ENCODE measurements at regions not wholly inside any gene's neighbourhood (a gene's known extent, or its start where the extent isn't known, plus 50 kb on each side); places are given as distances from the start of the nearest gene placed in this dataset.

GRCh38 chr10:128498746-128499145 is 372.5 kb upstream of the MKI67 start:
- H3K4me3 Mint-ChIP-seq: no peak overlapping the region
- intact Hi-C loops (cut with micrococcal nuclease): no loop called here
- H3K4me3 ChIP-seq (ENCODE audit: low read length): no peak overlapping the region

GRCh38 chr10:128499486-128499885 is 373.3 kb upstream of the MKI67 start:
- Histone ChIP-seq H3K4me1 (ENCODE audit: control insufficient read depth in 2 of 2, insufficient read depth in 2 of 2, low read length in 2 of 2) (no peaks in the 10 kb centered on the region), H3K27me3 (ENCODE audit: control insufficient read depth in 2 of 2, insufficient read depth in 2 of 2, low read length in 2 of 2) (no peaks in the 10 kb centered on the region), H3K9me3 (ENCODE audit: control insufficient read depth in 2 of 3, low read length in 3 of 3) (no peaks in the 10 kb centered on the region), H3K4me3 (ENCODE audit: low read length) (no peak overlapping the region), H3K36me3 (ENCODE audit: control insufficient read depth in 2 of 3, insufficient read depth in 3 of 3, low read length in 3 of 3) (no peaks in the 10 kb centered on the region), H3K27ac (ENCODE audit: low read depth, low read length) (no peak overlapping the region)
- DNase-seq (no peak), ATAC-seq (no peak)
- Mint-ChIP-seq H3K4me1 (no peaks in the 10 kb centered on the region), H3K27me3 (peaks cover 0 to 8% (median 4%) of the 10 kb centered on the region in 5 donors), H3K36me3 (no peaks in the 10 kb centered on the region), H3K27ac (no peak overlapping the region), H3K9me3 (peaks cover 0 to 3% (median 0%) of the 10 kb centered on the region in 11 donors), H3K4me3 (no peak overlapping the region)
- intact Hi-C loops (cut with micrococcal nuclease): no loop called here
- CTCF ChIA-PET: no interaction called here
- POLR2A ChIA-PET: no interaction called here

More at GRCh38 chr10:128498746-128499145, 372.5 kb upstream of the MKI67 start:
- peaks cover 0 to 6% (median 4%) of the 10 kb centered on the region in 5 donors for H3K27me3 Mint-ChIP-seq
- H3K36me3 Mint-ChIP-seq: no peaks in the 10 kb centered on the region
- ChIA-PET CTCF (interaction anchor here (0.8 kb wide), 1 partner anchor 14 kb away, joined by 3 read pairs; no protein-coding TSS in a partner anchor), POLR2A (no interaction called here)
- Histone ChIP-seq H3K27me3 (ENCODE audit: control insufficient read depth in 2 of 2, insufficient read depth in 2 of 2, low read length in 2 of 2) (no peaks in the 10 kb centered on the region), H3K36me3 (ENCODE audit: control insufficient read depth in 2 of 3, insufficient read depth in 3 of 3, low read length in 3 of 3) (no peaks in the 10 kb centered on the region), H3K9me3 (ENCODE audit: control insufficient read depth in 2 of 3, low read length in 3 of 3) (no peaks in the 10 kb centered on the region), H3K27ac (ENCODE audit: low read depth, low read length) (no peak overlapping the region), H3K4me1 (ENCODE audit: control insufficient read depth in 2 of 2, insufficient read depth in 2 of 2, low read length in 2 of 2) (no peaks in the 10 kb centered on the region)
- H3K4me1 Mint-ChIP-seq: no peaks in the 10 kb centered on the region
- H3K9me3 Mint-ChIP-seq: peaks cover 0 to 3% (median 0%) of the 10 kb centered on the region in 11 donors
- DNase-seq (no peak), ATAC-seq (no peak)
- H3K27ac Mint-ChIP-seq: no peak overlapping the region

- Mint-ChIP-seq H3K4me1 (no peaks in the 10 kb centered on the region), H3K27me3 (peaks cover 0 to 8% (median 4%) of the 10 kb centered on the region in 5 donors), H3K9me3 (peaks cover 0 to 3% (median 0%) of the 10 kb centered on the region in 11 donors), H3K4me3 (no peak overlapping the region), H3K36me3 (no peaks in the 10 kb centered on the region), H3K27ac (no peak overlapping the region)
- no peak overlapping the region for H3K27ac ChIP-seq (ENCODE audit: low read depth, low read length)
- H3K9me3 ChIP-seq (ENCODE audit: control insufficient read depth in 2 of 3, low read length in 3 of 3): no peaks in the 10 kb centered on the region
- no peaks in the 10 kb centered on the region for H3K4me1 ChIP-seq (ENCODE audit: control insufficient read depth in 2 of 2, insufficient read depth in 2 of 2, low read length in 2 of 2)
- DNase-seq: no peak
- ATAC-seq: no peak
- intact Hi-C loops (cut with micrococcal nuclease): no loop called here
- CTCF ChIA-PET: no interaction called here
- POLR2A ChIA-PET: no interaction called here
- no peaks in the 10 kb centered on the region for H3K27me3 ChIP-seq (ENCODE audit: control insufficient read depth in 2 of 2, insufficient read depth in 2 of 2, low read length in 2 of 2)
- H3K36me3 ChIP-seq (ENCODE audit: control insufficient read depth in 2 of 3, insufficient read depth in 3 of 3, low read length in 3 of 3): no peaks in the 10 kb centered on the region
- no peak overlapping the region for H3K4me3 ChIP-seq (ENCODE audit: low read length)
These were observed 373.7 kb upstream of the MKI67 start for GRCh38 chr10:128499956-128500355.

GRCh38 chr10:128500642-128501041 is 374.4 kb upstream of the MKI67 start:
- ATAC-seq (no peak), DNase-seq (no peak)
- H3K4me3 ChIP-seq (ENCODE audit: low read length): no peak overlapping the region
- intact Hi-C loops (cut with micrococcal nuclease): no loop called here
- Mint-ChIP-seq H3K27ac (no peak overlapping the region), H3K4me1 (no peaks in the 10 kb centered on the region), H3K4me3 (no peak overlapping the region), H3K9me3 (peaks cover 0 to 4% (median 0%) of the 10 kb centered on the region in 11 donors), H3K27me3 (peaks cover 0 to 10% (median 4%) of the 10 kb centered on the region in 5 donors), H3K36me3 (no peaks in the 10 kb centered on the region)
- ChIA-PET POLR2A (no interaction called here), CTCF (no interaction called here)
- no peak overlapping the region for H3K27ac ChIP-seq (ENCODE audit: low read depth, low read length)
- H3K4me1 ChIP-seq (ENCODE audit: control insufficient read depth in 2 of 2, insufficient read depth in 2 of 2, low read length in 2 of 2): no peaks in the 10 kb centered on the region
- no peaks in the 10 kb centered on the region for H3K9me3 ChIP-seq (ENCODE audit: control insufficient read depth in 2 of 3, low read length in 3 of 3)
- no peaks in the 10 kb centered on the region for H3K36me3 ChIP-seq (ENCODE audit: control insufficient read depth in 2 of 3, insufficient read depth in 3 of 3, low read length in 3 of 3)
- no peaks in the 10 kb centered on the region for H3K27me3 ChIP-seq (ENCODE audit: control insufficient read depth in 2 of 2, insufficient read depth in 2 of 2, low read length in 2 of 2)

GRCh38 chr10:128505346-128505745 is 379.1 kb upstream of the MKI67 start:
- Mint-ChIP-seq H3K4me1 (peaks cover 0 to 1% (median 0%) of the 10 kb centered on the region in 7 donors), H3K9me3 (peaks cover 0 to 8% (median 3%) of the 10 kb centered on the region in 11 donors), H3K4me3 (no peak overlapping the region), H3K27me3 (peaks cover 0 to 13% (median 10%) of the 10 kb centered on the region in 5 donors), H3K27ac (no peak overlapping the region), H3K36me3 (no peaks in the 10 kb centered on the region)
- ChIA-PET POLR2A (no interaction called here), CTCF (no interaction called here)
- Histone ChIP-seq H3K4me3 (ENCODE audit: low read length) (no peak overlapping the region), H3K27me3 (ENCODE audit: control insufficient read depth in 2 of 2, insufficient read depth in 2 of 2, low read length in 2 of 2) (no peaks in the 10 kb centered on the region), H3K9me3 (ENCODE audit: control insufficient read depth in 2 of 3, low read length in 3 of 3) (peaks cover 0 to 4% (median 0%) of the 10 kb centered on the region in 3 experiments), H3K36me3 (ENCODE audit: control insufficient read depth in 2 of 3, insufficient read depth in 3 of 3, low read length in 3 of 3) (no peaks in the 10 kb centered on the region), H3K4me1 (ENCODE audit: control insufficient read depth in 2 of 2, insufficient read depth in 2 of 2, low read length in 2 of 2) (no peaks in the 10 kb centered on the region), H3K27ac (ENCODE audit: low read depth, low read length) (no peak overlapping the region)
- no peak for ATAC-seq
- intact Hi-C loops (cut with micrococcal nuclease): no loop called here
- DNase-seq: no peak

- H3K4me3 ChIP-seq (ENCODE audit: low read length): no peak overlapping the region
- H3K27ac ChIP-seq (ENCODE audit: low read depth, low read length): no peak overlapping the region
- no peaks in the 10 kb centered on the region for H3K27me3 ChIP-seq (ENCODE audit: control insufficient read depth in 2 of 2, insufficient read depth in 2 of 2, low read length in 2 of 2)
- no peak overlapping the region for H3K4me3 Mint-ChIP-seq
- CTCF ChIA-PET: no interaction called here
- H3K4me1 ChIP-seq (ENCODE audit: control insufficient read depth in 2 of 2, insufficient read depth in 2 of 2, low read length in 2 of 2): no peaks in the 10 kb centered on the region
- no peaks in the 10 kb centered on the region for H3K36me3 Mint-ChIP-seq
- intact Hi-C loops (cut with micrococcal nuclease): no loop called here
- H3K9me3 Mint-ChIP-seq: peaks cover 0 to 8% (median 3%) of the 10 kb centered on the region in 11 donors
- ATAC-seq (no peak), DNase-seq (no peak)
- H3K27me3 Mint-ChIP-seq: peaks cover 0 to 15% (median 10%) of the 10 kb centered on the region in 5 donors
- H3K9me3 ChIP-seq (ENCODE audit: control insufficient read depth in 2 of 3, low read length in 3 of 3): peaks cover 0 to 4% (median 0%) of the 10 kb centered on the region in 3 experiments
- H3K27ac Mint-ChIP-seq: no peak overlapping the region
- POLR2A ChIA-PET: no interaction called here
- H3K4me1 Mint-ChIP-seq: peaks cover 0 to 1% (median 0%) of the 10 kb centered on the region in 7 donors
- H3K36me3 ChIP-seq (ENCODE audit: control insufficient read depth in 2 of 3, insufficient read depth in 3 of 3, low read length in 3 of 3): no peaks in the 10 kb centered on the region
These were observed 380.2 kb upstream of the MKI67 start for GRCh38 chr10:128506423-128506822.

- peaks cover 0 to 8% (median 3%) of the 10 kb centered on the region in 11 donors for H3K9me3 Mint-ChIP-seq
These were observed 380.8 kb upstream of the MKI67 start for GRCh38 chr10:128507066-128507465.

More at GRCh38 chr10:128507066-128507465, 380.8 kb upstream of the MKI67 start:
- DNase-seq: no peak
- ATAC-seq: no peak
- Histone ChIP-seq H3K27me3 (ENCODE audit: control insufficient read depth in 2 of 2, insufficient read depth in 2 of 2, low read length in 2 of 2) (no peaks in the 10 kb centered on the region), H3K36me3 (ENCODE audit: control insufficient read depth in 2 of 3, insufficient read depth in 3 of 3, low read length in 3 of 3) (no peaks in the 10 kb centered on the region), H3K27ac (ENCODE audit: low read depth, low read length) (no peak overlapping the region), H3K4me1 (ENCODE audit: control insufficient read depth in 2 of 2, insufficient read depth in 2 of 2, low read length in 2 of 2) (no peaks in the 10 kb centered on the region), H3K4me3 (ENCODE audit: low read length) (no peak overlapping the region), H3K9me3 (ENCODE audit: control insufficient read depth in 2 of 3, low read length in 3 of 3) (peaks cover 0 to 4% (median 0%) of the 10 kb centered on the region in 3 experiments)
- Mint-ChIP-seq H3K27ac (no peak overlapping the region), H3K36me3 (no peaks in the 10 kb centered on the region), H3K27me3 (peaks cover 4 to 21% (median 10%) of the 10 kb centered on the region in 5 donors), H3K4me3 (no peak overlapping the region), H3K4me1 (peaks cover 0 to 1% (median 0%) of the 10 kb centered on the region in 7 donors)
- intact Hi-C loops (cut with micrococcal nuclease): no loop called here
- CTCF ChIA-PET: no interaction called here
- POLR2A ChIA-PET: no interaction called here
